Panc1 (cell line): ENCODE measurements at regions not wholly inside any gene's neighbourhood (a gene's known extent, or its start where the extent isn't known, plus 50 kb on each side); places are given as distances from the start of the nearest gene placed in this dataset.

Experiments used
- CTCF ChIP-seq: fragments of 450-650 bp; IDR thresholded peaks from 2 replicates; pipeline ENCODE4 v1.5.1; 2017; ENCODE audit warnings: mild to moderate bottlenecking
- SIN3A ChIP-seq: IDR thresholded peaks from 2 replicates; pipeline ENCODE4 v1.6.1; 2012; ENCODE audit warnings: low read depth, mild to moderate bottlenecking, low read length, moderate library complexity, borderline replicate concordance; ENCODE audit not compliant: insufficient read depth

GRCh38 chr1:115182012-115182715 is 92.9 kb upstream of the TSPAN2 start:
- TF ChIP-seq CTCF (no peak), SIN3A (no peak)
